Breast epithelium (tissue), 4 donors: ENCODE measurements at regions not wholly inside any gene's neighbourhood (a gene's known extent, or its start where the extent isn't known, plus 50 kb on each side); places are given as distances from the start of the nearest gene placed in this dataset.
"Not testable (repeated sequence)": the region's sequence is repeated elsewhere in the genome, so short reads cannot be mapped to it uniquely, and the experiment has no call there.

Experiments used
- DNase-seq, 2 donors: peaks; one replicate each; pipeline ENCODE4 v3.0.0-alpha.2; 2019; ENCODE audit warnings: low spot score in 2 of 2
- H3K27ac ChIP-seq, 2 donors: fragments of 200-600 bp; sonication (generic) in 1 of 2; one replicate each; pipeline ENCODE4 v1.5.1; 2016 to 2019; ENCODE audit warnings: mild to moderate bottlenecking in 1 of 2
- H3K27me3 ChIP-seq, 2 donors: fragments of 200-600 bp; sonication (generic) in 1 of 2; one replicate each; pipeline versions ENCODE4 v1.5.1 to v1.6.0; 2017 to 2019; ENCODE audit warnings: control low read depth in 1 of 2, mild to moderate bottlenecking in 1 of 2
- H3K36me3 ChIP-seq: fragments of 200-600 bp; one replicate; pipeline ENCODE4 v1.5.1; 2019
- H3K4me1 ChIP-seq, 2 donors: fragments of 200-600 bp; sonication (generic); one replicate each; pipeline ENCODE4 v1.5.1; 2016 to 2019; ENCODE audit warnings: control low read depth in 1 of 2
- H3K4me3 ChIP-seq, 3 donors: fragments of 200-600 bp; sonication (generic); 1 replicate in 2 of 3; 2 replicates in 1 of 3; pipeline ENCODE4 v1.5.1; 2016 to 2019; ENCODE audit warnings: mild to moderate bottlenecking in 3 of 3, moderate library complexity in 2 of 3
- H3K9me3 ChIP-seq, 2 donors: fragments of 200-600 bp; sonication (generic) in 1 of 2; one replicate each; pipeline ENCODE4 v1.5.1; 2016 to 2019; ENCODE audit warnings: control low read depth in 1 of 2
- POLR2A ChIP-seq: fragments of 450-650 bp; IDR thresholded peaks from one replicate; pipeline ENCODE4 v1.6.1; 2016; ENCODE audit warnings: antibody characterized with exemption, mild to moderate bottlenecking, moderate library complexity
- POLR2AphosphoS5 ChIP-seq, 3 donors: sonication (generic); formaldehyde crosslinking; IDR thresholded peaks; one replicate each; pipeline ENCODE4 v1.6.1; 2017; ENCODE audit warnings: antibody characterized with exemption in 3 of 3
- intact Hi-C: fragments of 100-400 bp; cut with DNase I; formaldehyde crosslinking; loops from one replicate; pipeline ENCODE4 v1.15.1; 2023; ENCODE audit warnings: low total_unique reads
- TF ChIP-seq, protein P1 (sequence below), 3 donors: fragments of 450-650 bp; IDR thresholded peaks; one replicate each; pipeline ENCODE4 v1.5.1; 2016 to 2017; ENCODE audit warnings: antibody characterized with exemption in 3 of 3, mild to moderate bottlenecking in 3 of 3, moderate library complexity in 3 of 3

DNA sequence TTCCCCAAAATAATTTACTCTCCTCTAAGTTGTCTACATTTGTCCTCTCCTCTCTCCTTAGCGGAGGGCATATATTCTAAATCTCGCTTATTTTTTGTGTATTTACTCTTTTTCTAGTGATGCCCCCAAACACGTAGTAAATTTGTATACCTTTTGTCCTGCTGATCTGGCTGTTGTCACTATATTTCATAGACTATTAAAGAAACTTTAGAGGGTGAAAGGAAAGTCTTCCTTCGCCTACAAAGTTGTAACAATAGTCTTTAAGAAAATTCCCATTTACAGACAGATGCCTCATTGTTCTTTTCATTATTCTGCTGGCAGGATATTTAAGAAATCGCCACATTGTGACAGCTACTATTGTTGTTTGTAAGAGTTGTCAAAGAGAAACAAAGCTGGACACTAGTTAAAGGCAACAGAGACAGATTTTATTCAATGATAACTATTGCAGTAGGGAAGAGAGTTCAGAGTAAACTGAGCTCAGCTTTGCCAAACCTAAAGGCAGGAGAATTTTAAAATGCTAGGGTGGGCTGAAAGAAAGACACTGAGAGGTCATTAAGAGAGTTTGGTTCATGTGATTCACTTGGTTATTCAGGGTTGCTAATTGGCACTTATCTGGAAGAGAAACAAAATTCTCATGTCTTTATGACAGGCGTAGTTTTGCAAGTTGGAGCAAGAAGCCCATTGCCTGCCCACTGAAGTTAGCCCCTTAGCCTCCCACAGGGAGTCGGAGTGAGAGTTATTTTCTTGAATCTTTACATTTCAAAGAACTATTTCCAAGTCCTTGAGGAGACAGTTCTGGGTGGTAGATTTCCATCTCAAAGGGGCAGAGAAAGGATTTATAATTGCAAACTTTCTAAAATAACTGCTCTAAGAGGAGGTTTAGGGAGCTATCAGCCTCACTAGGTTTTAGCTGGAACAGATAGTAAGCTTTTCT lies 1272.5 kb upstream of the SEL1L start:
- H3K27ac ChIP-seq, result no peak overlapping the region

DNA sequence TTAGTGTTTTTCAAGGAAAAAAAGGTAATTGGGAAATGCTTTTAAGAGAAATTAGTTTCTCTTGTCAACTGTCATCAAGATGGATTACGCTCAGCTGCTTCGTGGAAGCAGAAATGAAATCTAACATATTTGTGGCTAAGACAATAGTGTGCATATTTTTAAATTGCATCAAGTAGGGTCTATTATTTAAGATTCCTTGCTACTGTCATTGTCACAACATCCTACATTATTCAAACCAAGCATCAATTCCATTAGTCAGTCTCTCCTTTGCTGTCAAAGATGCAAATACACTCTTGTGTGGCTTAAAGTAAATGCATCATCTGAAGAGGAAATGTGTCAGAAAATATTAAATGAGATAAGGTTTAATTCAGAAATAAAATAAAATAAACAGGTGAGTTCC lies 1277.6 kb upstream of the SEL1L start:
- Histone ChIP-seq H3K27me3 (no peaks in the 10 kb centered on the region), H3K4me3 (no peak overlapping the region), H3K27ac (no peak overlapping the region), H3K4me1 (no peaks in the 10 kb centered on the region), H3K9me3 (peaks cover 0 to 3% of the 10 kb centered on the region in 2 donors), H3K36me3 (no peaks in the 10 kb centered on the region)
- intact Hi-C loops, result no loop called here
- TF ChIP-seq POLR2AphosphoS5 (IDR thresholded peaks at IDR 0.05) (no peak), POLR2A (no peak)
- TF ChIP-seq, protein P1, sequence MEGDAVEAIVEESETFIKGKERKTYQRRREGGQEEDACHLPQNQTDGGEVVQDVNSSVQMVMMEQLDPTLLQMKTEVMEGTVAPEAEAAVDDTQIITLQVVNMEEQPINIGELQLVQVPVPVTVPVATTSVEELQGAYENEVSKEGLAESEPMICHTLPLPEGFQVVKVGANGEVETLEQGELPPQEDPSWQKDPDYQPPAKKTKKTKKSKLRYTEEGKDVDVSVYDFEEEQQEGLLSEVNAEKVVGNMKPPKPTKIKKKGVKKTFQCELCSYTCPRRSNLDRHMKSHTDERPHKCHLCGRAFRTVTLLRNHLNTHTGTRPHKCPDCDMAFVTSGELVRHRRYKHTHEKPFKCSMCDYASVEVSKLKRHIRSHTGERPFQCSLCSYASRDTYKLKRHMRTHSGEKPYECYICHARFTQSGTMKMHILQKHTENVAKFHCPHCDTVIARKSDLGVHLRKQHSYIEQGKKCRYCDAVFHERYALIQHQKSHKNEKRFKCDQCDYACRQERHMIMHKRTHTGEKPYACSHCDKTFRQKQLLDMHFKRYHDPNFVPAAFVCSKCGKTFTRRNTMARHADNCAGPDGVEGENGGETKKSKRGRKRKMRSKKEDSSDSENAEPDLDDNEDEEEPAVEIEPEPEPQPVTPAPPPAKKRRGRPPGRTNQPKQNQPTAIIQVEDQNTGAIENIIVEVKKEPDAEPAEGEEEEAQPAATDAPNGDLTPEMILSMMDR (IDR thresholded peaks at IDR 0.05), result no peak
- no peak for DNase-seq

More for the DNA sequence above, 1272.5 kb upstream of the SEL1L start:
- Histone ChIP-seq H3K9me3 (no peaks in the 10 kb centered on the region), H3K27me3 (no peaks in the 10 kb centered on the region), H3K4me3 (no peak overlapping the region), H3K4me1 (no peaks in the 10 kb centered on the region), H3K36me3 (no peaks in the 10 kb centered on the region)
- DNase-seq, result no peak
- intact Hi-C loops, result loop anchor here (5.0 kb wide), 1 partner anchor 419 kb away; no protein-coding TSS in a partner anchor
- TF ChIP-seq, protein P1 (IDR thresholded peaks at IDR 0.05), result no peak
- TF ChIP-seq POLR2A, result no peak
- TF ChIP-seq POLR2AphosphoS5 (IDR thresholded peaks at IDR 0.05), result no peak

DNA sequence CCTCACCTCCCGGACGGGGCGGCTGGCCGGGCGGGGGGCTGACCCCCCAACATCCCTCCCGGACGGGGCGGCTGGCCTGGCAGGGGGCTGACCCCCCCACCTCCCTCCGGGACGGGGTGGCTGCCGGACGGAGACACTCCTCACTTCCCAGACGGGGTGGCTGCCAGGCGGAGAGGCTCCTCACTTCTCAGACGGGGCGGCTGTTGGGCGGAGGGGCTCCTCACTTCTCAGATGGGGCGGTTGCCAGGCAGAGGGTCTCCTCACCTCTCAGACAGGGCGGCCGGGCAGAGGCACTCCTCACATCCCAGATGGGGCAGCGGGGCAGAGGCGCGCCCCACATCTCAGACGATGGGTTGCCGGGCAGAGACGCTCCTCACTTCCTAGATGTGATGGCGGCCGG lies 1280.7 kb upstream of the SEL1L start:
- H3K9me3 ChIP-seq, intact Hi-C loops, H3K27ac ChIP-seq, H3K4me1 ChIP-seq, H3K36me3 ChIP-seq, H3K4me3 ChIP-seq, DNase-seq, H3K27me3 ChIP-seq: not testable (repeated sequence)

DNA sequence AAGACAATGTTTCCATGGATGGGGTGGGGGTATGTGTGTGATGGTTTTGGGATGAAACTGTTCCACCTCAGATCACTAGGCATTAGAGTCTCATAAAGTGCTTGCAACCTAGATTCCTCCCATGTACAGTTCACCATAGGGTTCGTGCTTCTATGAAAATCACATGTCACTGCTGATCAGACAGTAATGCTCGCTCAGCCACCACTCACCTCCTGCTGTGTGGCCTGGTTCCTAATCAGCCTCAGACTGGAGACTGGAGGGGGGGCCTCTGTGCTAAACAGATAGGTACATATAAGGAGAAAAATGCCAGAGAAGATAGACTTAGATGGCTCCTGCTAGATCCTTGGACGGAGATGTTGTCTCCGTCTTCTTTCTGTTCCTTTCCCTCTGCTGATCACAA lies 1296.9 kb upstream of the SEL1L start:
- H3K4me1 ChIP-seq, result no peaks in the 10 kb centered on the region
- H3K9me3 ChIP-seq, result no peaks in the 10 kb centered on the region
- TF ChIP-seq POLR2AphosphoS5 (IDR thresholded peaks at IDR 0.05) (no peak), POLR2A (no peak)
- TF ChIP-seq, protein P1 (IDR thresholded peaks at IDR 0.05), result no peak
- no peaks in the 10 kb centered on the region for H3K27me3 ChIP-seq
- no peak for DNase-seq
- no peaks in the 10 kb centered on the region for H3K36me3 ChIP-seq
- no peak overlapping the region for H3K4me3 ChIP-seq
- intact Hi-C loops, result no loop called here
- no peak overlapping the region for H3K27ac ChIP-seq

DNA sequence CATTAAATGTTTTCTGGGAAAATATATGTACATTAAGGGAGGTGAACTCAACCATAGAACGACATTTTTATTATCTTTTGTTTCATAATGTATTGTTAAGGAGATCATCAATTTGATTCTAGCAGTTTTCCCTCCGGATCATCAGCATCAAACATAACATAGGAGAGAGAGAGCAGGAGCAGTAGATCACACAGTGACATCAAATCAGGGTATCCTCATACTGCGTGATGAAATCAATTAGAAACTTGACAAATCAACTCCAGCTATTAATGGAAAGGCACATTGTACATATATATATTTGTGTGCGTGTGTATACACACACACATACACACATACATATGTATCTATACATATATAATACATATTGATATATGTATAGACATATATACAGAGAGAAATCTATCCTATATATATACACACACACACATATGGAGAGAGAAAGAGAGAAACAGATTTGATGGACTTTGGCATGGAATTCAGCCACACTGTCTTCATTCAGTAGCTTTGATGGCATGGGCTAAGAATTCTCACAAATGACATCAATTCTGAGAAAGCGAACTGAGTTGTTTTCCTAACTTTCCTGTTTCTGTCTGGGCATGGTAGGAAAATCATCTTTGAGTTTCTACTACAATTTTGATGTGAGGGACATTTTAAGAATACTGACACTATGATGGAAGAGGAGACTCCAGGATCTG lies 1302.8 kb upstream of the SEL1L start:
- intact Hi-C loops, result no loop called here
- Histone ChIP-seq H3K27me3 (no peaks in the 10 kb centered on the region), H3K36me3 (no peaks in the 10 kb centered on the region), H3K9me3 (no peaks in the 10 kb centered on the region), H3K4me3 (no peak overlapping the region), H3K27ac (no peak overlapping the region), H3K4me1 (no peaks in the 10 kb centered on the region)
- DNase-seq, result no peak
- TF ChIP-seq POLR2A (no peak), POLR2AphosphoS5 (IDR thresholded peaks at IDR 0.05) (no peak)
- TF ChIP-seq, protein P1 (IDR thresholded peaks at IDR 0.05), result no peak
